Activated B cell treated with CpG ODN at 0.5 μM for 24 hours (primary cell): ENCODE measurements at regions not wholly inside any gene's neighbourhood (a gene's known extent, or its start where the extent isn't known, plus 50 kb on each side); places are given as distances from the start of the nearest gene placed in this dataset.

Source experiments
- ATAC-seq: fragments of 200-7000 bp; cut with Tn5 transposase; one replicate; pipeline ENCODE4 v1.10.0; 2021; ENCODE audit warnings: low read depth, mild to moderate bottlenecking, moderate library complexity
- CTCF ChIA-PET: fragments of 350-600 bp; sonication (Branson Sonifier 250); formaldehyde crosslinking; loops from one replicate; lab custom pipeline; 2021; ENCODE audit warnings: antibody characterized with exemption; lab: Charles Lee
- POLR2A ChIA-PET: fragments of 350-600 bp; sonication (Branson Sonifier 250); formaldehyde crosslinking; loops from one replicate; lab custom pipeline; 2021; ENCODE audit warnings: antibody characterized with exemption; lab: Charles Lee
- DNase-seq: peaks from one replicate; pipeline ENCODE4 v3.0.0; 2022
- H3K27ac Mint-ChIP-seq: one replicate; pipeline ENCODE4 v1.8.0; 2020; ENCODE audit warnings: mixed read lengths
- H3K27me3 Mint-ChIP-seq: one replicate; pipeline ENCODE4 v1.8.0; 2021; ENCODE audit warnings: mixed read lengths
- H3K36me3 Mint-ChIP-seq: one replicate; pipeline ENCODE4 v1.8.0; 2021; ENCODE audit warnings: low read depth, mixed read lengths
- H3K4me1 Mint-ChIP-seq: one replicate; pipeline ENCODE4 v1.8.0; 2021; ENCODE audit warnings: mixed read lengths
- H3K4me3 Mint-ChIP-seq: one replicate; pipeline ENCODE4 v1.8.0; 2020; ENCODE audit warnings: mild to moderate bottlenecking, mixed read lengths
- H3K9me3 Mint-ChIP-seq: one replicate; pipeline ENCODE4 v1.8.0; 2020; ENCODE audit warnings: mixed read lengths
- intact Hi-C: fragments of 100-400 bp; cut with micrococcal nuclease; formaldehyde crosslinking; loops from one replicate; pipeline ENCODE4 v1.15.1; 2024
- TF ChIP-seq, protein P1 (sequence below): fragments of 200-600 bp; IDR thresholded peaks from one replicate; pipeline ENCODE4 v1.8.0; 2022; ENCODE audit warnings: antibody characterized with exemption, mild to moderate bottlenecking

DNA sequence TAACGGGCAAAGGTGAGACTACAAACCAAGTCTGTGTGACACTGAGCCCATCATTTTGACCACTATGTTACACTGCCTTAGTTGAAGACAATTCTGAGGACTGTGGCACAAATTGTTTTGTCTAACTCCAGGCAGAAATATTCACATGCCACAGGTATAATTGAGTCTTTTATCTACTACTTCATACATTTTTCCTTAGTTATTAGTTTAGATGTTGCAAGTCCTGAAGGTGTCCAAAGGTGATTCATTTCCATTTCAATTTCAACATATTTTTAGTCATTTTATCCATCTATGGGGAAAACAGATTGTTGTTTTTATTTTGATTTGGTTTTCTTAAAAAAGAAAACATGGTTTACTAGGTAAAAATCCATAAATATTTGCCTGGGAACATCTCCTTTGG is 341.7 kb upstream of the SMIM31 start:
- no peaks in the 10 kb centered on the region for H3K9me3 Mint-ChIP-seq
- H3K4me1 Mint-ChIP-seq: no peaks in the 10 kb centered on the region
- POLR2A ChIA-PET: no interaction called here
- CTCF ChIA-PET: no interaction called here
- H3K4me3 Mint-ChIP-seq: no peak overlapping the region
- H3K36me3 Mint-ChIP-seq: no peaks in the 10 kb centered on the region
- H3K27me3 Mint-ChIP-seq: no peaks in the 10 kb centered on the region
- TF ChIP-seq, protein P1, sequence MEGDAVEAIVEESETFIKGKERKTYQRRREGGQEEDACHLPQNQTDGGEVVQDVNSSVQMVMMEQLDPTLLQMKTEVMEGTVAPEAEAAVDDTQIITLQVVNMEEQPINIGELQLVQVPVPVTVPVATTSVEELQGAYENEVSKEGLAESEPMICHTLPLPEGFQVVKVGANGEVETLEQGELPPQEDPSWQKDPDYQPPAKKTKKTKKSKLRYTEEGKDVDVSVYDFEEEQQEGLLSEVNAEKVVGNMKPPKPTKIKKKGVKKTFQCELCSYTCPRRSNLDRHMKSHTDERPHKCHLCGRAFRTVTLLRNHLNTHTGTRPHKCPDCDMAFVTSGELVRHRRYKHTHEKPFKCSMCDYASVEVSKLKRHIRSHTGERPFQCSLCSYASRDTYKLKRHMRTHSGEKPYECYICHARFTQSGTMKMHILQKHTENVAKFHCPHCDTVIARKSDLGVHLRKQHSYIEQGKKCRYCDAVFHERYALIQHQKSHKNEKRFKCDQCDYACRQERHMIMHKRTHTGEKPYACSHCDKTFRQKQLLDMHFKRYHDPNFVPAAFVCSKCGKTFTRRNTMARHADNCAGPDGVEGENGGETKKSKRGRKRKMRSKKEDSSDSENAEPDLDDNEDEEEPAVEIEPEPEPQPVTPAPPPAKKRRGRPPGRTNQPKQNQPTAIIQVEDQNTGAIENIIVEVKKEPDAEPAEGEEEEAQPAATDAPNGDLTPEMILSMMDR: no peak
- H3K27ac Mint-ChIP-seq: no peak overlapping the region
- no peak for DNase-seq
- ATAC-seq: no peak
- intact Hi-C loops: no loop called here

DNA sequence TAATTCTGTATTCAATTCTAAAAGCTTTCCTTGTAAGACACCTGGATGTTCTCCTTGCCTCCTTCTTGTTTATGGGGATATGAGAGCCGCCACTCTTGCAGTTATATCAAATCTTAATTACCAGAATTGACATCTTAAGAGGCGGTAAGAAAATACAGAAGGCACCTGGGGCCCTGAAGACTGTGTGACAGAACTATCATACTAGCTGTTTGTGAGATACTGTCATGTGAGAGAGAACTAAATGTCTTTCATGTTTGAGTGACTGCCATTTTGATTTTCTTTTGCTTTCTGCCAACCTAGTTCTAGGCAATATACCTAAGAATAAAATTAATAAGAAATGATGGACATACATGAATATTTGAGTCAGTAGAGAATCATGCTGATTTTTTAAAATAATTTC is 340.2 kb upstream of the SMIM31 start:
- Mint-ChIP-seq H3K36me3 (no peaks in the 10 kb centered on the region), H3K9me3 (no peaks in the 10 kb centered on the region), H3K4me3 (no peak overlapping the region), H3K27ac (no peak overlapping the region), H3K4me1 (no peaks in the 10 kb centered on the region), H3K27me3 (no peaks in the 10 kb centered on the region)
- ATAC-seq (no peak), DNase-seq (no peak)
- TF ChIP-seq, protein P1: no peak
- intact Hi-C loops: no loop called here
- ChIA-PET CTCF (no interaction called here), POLR2A (no interaction called here)

DNA sequence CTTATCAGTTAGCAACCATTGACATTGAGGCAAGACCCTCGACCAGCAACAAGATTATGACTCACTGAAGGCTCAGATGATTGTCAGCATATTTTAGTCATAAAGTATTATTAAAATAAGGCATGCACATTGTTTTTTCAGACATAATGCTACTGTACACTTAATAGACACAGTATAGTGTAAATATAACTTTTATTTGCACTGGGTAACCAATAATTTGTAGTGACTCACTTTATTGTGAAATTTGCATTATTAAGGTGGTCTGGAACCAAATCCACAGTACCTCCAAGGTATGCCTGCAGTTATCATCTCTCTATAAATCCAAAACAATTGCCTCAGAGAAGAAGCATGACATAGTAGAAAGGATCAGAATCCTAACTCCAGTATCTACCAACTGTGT is 330.1 kb upstream of the SMIM31 start:
- ATAC-seq: no peak
- TF ChIP-seq, protein P1: no peak
- no peaks in the 10 kb centered on the region for H3K27me3 Mint-ChIP-seq
- POLR2A ChIA-PET: no interaction called here
- H3K27ac Mint-ChIP-seq: no peak overlapping the region
- DNase-seq: no peak
- CTCF ChIA-PET: no interaction called here
- H3K9me3 Mint-ChIP-seq: peaks cover 7% of the 10 kb centered on the region
- H3K36me3 Mint-ChIP-seq: no peaks in the 10 kb centered on the region
- no peaks in the 10 kb centered on the region for H3K4me1 Mint-ChIP-seq
- no peak overlapping the region for H3K4me3 Mint-ChIP-seq
- intact Hi-C loops: no loop called here

DNA sequence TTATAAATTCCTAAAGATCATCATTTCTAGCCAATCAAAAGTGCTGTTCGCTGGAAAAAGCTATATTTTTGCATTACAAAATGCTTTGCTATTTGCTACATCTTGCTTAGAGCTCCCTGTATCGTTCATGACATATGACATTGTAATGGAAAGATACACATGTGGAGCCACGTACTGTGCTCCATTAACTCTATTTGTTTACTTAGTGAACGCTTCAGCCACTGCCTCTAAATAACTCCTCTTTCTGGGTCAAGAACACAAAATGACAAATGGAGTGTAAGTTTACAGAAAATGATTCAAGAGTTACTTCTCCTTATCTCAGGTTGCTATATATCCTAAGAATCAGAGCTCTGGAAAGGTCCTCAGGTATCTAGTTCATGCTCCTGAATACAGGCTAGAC is 329.1 kb upstream of the SMIM31 start:
- ChIA-PET CTCF (no interaction called here), POLR2A (no interaction called here)
- DNase-seq (no peak), ATAC-seq (no peak)
- Mint-ChIP-seq H3K9me3 (peaks cover 7% of the 10 kb centered on the region), H3K4me1 (no peaks in the 10 kb centered on the region), H3K27ac (no peak overlapping the region), H3K27me3 (no peaks in the 10 kb centered on the region), H3K4me3 (no peak overlapping the region), H3K36me3 (no peaks in the 10 kb centered on the region)
- TF ChIP-seq, protein P1: no peak
- intact Hi-C loops: no loop called here

DNA sequence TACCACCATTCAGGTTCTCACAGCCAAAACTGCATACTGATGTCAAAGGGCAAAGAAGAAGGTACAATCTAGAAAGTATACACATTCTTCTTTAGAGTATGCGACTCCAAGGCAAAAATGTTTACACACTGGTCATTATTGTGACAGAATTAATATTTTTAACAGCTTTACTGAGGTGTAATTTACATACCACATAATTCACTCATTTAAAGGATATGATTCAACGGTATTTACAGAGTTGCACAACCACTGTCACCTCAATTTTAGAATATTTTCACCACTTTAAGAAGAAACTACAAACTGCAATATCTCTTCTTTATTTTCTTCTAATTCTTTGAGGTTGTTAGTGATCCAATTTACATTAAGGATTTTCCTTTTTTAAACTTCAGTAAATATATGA is 325.4 kb upstream of the SMIM31 start:
- no peak for ATAC-seq
- TF ChIP-seq, protein P1: no peak
- H3K36me3 Mint-ChIP-seq: no peaks in the 10 kb centered on the region
- intact Hi-C loops: no loop called here
- no peak overlapping the region for H3K4me3 Mint-ChIP-seq
- CTCF ChIA-PET: no interaction called here
- DNase-seq: no peak
- POLR2A ChIA-PET: no interaction called here
- H3K27me3 Mint-ChIP-seq: no peaks in the 10 kb centered on the region
- H3K27ac Mint-ChIP-seq: no peak overlapping the region
- no peaks in the 10 kb centered on the region for H3K9me3 Mint-ChIP-seq
- no peaks in the 10 kb centered on the region for H3K4me1 Mint-ChIP-seq
